LNCAP (cell line): ENCODE measurements at regions not wholly inside any gene's neighbourhood (a gene's known extent, or its start where the extent isn't known, plus 50 kb on each side); places are given as distances from the start of the nearest gene placed in this dataset.

ENCODE experiments used
- CTCF ChIP-seq: fragments of 450-650 bp; IDR thresholded peaks from 2 replicates; pipeline ENCODE4 v1.5.1; 2017; ENCODE audit warnings: mild to moderate bottlenecking

GRCh38 chr7:117929237-117929636, 56.0 kb upstream of the CTTNBP2 start:
- TF ChIP-seq CTCF, result no peak

DNA sequence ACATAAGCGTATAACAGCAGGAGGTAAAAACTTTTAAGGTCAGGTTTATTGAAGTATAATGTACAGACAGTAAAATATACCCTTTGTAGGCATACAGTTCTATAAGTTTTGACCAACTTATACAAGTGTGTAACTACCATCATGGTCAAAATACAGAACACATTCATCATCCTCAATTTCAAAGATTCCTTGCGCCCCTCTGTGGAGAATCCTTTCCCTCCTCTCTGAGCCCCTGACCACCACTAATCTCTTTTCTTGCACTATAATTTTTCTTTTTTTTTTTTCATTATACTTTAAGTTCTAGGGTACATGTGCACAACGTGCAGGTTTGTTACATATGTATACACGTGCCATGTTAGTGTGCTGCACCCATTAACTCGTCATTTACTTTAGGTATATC, 58.1 kb upstream of the CTTNBP2 start:
- TF ChIP-seq CTCF, result no peak

DNA sequence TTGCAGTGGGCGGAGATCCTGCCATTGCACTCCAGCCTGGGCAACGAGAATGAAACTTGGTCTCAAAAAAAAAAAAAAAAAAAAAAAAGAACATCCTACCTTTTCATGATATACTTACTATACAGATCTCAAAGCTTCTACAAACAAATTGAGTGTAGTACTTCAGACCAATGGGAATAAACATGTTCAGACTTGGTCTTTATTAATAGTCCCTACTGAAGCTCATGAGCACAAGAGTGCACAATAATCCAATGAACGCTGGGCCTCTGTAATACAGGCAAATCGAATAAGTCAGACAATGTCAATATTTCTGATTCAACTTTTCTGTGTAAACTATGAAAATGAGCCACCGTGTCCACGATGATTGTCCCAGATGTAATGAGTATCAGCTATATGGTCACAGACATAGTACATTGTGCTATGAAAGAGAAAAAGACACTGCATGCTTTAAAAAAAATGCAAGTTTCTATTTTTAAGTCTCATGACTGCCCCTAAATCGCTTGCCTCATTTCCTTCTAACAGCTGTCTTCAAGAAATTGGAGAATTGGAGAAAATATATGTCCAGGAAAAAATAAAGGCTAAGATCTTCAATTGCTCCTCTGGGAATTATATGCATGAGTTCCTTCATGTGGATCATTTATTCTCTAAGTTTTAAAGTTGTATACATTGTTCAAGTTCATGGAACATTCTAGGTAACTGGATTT, 64.0 kb upstream of the CTTNBP2 start:
- TF ChIP-seq CTCF, result no peak

- no peak for TF ChIP-seq CTCF
These were observed 64.7 kb upstream of the CTTNBP2 start for GRCh38 chr7:117937753-117938483.

- no peak for TF ChIP-seq CTCF
These were observed 68.0 kb upstream of the CTTNBP2 start for GRCh38 chr7:117941138-117941810.

DNA sequence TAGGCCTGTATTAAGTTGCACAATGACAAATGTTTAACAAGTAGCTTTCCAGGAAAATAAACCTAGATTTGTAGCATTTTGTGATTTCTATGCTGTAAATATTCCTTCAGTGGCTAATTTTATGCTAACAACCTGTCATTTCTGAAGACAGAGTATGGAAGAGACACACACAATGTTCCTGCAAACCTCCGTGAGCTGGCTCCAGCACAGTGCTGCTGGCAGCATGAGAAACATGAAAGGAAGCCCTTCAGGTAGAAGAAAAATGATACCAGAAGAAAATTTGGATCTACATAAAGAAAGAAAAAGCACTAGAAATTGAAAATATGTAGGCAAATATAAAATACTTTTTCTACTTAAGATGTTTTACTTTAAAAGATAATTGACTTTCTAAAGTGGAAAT, 69.5 kb upstream of the CTTNBP2 start:
- no peak for TF ChIP-seq CTCF

DNA sequence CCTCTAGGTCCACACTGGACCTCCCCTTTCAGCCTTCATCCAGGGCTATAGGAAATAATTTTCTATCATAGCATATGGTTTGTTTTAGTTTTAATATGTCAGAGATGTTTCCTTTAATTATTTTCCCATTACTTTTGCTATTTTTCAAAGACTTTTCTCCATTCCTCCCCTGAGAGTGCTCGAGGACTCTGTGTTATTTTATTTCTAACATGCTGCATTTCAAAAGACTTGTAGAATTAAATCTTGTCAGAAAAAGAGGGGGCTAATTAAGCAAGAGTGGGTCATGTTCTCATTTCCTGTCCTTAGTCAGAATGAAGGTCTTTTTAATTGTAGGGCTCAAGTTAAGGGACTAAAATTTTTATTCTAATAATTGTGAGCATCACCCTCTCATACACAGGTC, 71.6 kb upstream of the CTTNBP2 start:
- TF ChIP-seq CTCF, result no peak
